Stimulated activated CD8-positive, alpha-beta memory T cell treated with anti-CD3 and anti-CD28 coated beads, Interleukin-7, amount 100 ng/mL, for 4 hours (primary cell): ENCODE measurements at regions not wholly inside any gene's neighbourhood (a gene's known extent, or its start where the extent isn't known, plus 50 kb on each side); places are given as distances from the start of the nearest gene placed in this dataset.

Experiments used
- DNase-seq, 2 donors: peaks; one replicate each; pipeline ENCODE4 v3.0.0-alpha.2; 2020; ENCODE audit warnings: low read depth in 2 of 2

DNA sequence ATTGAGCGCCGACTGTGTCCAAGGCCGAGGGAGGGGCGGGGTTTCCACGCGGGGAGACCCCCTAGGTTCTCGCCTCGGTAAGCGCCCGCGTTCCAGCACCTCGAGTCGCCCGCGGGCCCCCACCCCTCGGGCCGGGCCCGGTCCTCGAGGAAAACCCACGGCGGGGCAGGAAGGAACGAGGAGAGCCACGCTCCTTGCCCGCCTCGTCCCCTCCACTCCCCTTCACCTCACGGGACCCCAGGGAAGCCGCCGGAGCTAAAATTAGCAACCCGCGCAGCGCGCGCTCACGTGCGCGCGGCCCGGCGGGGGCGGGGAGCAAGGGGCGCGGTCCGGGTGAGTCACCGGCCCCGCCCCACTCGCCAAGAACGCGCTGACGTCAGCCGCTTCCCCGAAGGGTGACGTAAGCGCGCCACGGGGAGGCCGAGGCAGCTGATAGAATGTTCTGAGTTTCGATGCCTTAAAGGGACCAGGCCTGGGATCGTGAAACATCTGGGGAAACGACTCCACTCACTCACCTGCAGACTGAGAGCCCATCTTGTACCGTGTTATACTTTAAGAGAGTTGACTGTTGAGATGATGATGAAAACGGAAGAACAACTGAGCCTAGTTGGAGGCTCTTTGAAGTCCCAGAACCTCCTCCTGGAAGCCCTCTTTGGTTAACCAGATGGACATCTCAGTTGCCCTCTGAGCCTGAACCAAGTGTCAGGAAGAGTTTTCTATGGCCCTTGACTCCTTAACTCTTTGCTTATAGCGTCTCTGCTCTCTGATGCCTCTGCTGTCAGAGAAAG is 49.7 kb upstream of the ATF3 start:
- peak; percentile 80 to 85 for DNase-seq
